Gastrocnemius medialis (tissue), 4 donors: ENCODE measurements at regions not wholly inside any gene's neighbourhood (a gene's known extent, or its start where the extent isn't known, plus 50 kb on each side); places are given as distances from the start of the nearest gene placed in this dataset.

ENCODE experiments used
- POLR2A ChIP-seq, 2 donors: fragments of 450-650 bp; IDR thresholded peaks; one replicate each; pipeline ENCODE4 v1.6.1; 2017; ENCODE audit warnings: antibody characterized with exemption in 2 of 2, mild to moderate bottlenecking in 2 of 2, moderate library complexity in 2 of 2
- TF ChIP-seq, protein P1 (sequence below), 5 experiments: fragments of 450-650 bp in 3 of 5; fragments of 200-600 bp in 2 of 5; sonication (generic) in 2 of 5; IDR thresholded peaks in 4 of 5; conservative IDR thresholded peaks in 1 of 5; 1 replicate in 4 of 5; 2 replicates in 1 of 5; pipeline ENCODE4 v1.5.1; 2016 to 2019; ENCODE audit warnings: antibody characterized with exemption in 5 of 5, mild to moderate bottlenecking in 3 of 5, moderate library complexity in 3 of 5

DNA sequence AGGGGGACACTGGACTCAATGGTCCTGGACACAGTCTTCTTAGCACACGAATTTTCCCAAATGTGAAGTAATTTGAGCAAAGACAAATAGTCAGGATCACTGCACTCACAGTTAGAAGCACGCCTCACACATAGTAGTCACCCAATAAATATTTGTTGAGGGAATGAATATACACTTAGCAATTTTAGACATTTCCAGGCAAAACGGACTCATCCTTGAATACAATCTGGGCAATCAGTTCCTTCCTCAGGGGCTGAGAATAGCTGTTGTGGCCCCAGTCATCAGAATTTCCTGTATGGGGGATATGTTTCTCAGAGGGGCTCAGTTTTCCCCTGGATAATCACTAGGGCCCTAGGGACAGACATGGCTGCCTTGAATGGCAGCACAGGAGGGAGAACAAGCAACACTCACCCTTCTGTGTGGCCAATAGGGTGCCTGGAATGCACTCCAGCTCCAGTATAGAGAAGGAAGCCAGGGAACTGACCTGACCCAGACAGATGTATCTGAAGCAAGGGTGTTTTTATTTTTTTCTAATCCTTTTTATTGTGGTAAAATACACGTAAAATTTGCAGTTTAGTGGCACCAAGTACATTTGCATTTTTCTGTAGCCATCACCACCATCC lies 282.7 kb upstream of the ZNF32 start:
- TF ChIP-seq, protein P1, sequence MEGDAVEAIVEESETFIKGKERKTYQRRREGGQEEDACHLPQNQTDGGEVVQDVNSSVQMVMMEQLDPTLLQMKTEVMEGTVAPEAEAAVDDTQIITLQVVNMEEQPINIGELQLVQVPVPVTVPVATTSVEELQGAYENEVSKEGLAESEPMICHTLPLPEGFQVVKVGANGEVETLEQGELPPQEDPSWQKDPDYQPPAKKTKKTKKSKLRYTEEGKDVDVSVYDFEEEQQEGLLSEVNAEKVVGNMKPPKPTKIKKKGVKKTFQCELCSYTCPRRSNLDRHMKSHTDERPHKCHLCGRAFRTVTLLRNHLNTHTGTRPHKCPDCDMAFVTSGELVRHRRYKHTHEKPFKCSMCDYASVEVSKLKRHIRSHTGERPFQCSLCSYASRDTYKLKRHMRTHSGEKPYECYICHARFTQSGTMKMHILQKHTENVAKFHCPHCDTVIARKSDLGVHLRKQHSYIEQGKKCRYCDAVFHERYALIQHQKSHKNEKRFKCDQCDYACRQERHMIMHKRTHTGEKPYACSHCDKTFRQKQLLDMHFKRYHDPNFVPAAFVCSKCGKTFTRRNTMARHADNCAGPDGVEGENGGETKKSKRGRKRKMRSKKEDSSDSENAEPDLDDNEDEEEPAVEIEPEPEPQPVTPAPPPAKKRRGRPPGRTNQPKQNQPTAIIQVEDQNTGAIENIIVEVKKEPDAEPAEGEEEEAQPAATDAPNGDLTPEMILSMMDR (IDR thresholded peaks at IDR 0.05 in 4 of 5, conservative IDR thresholded peaks at IDR 0.05 in 1 of 5): no peak
- TF ChIP-seq POLR2A (IDR thresholded peaks at IDR 0.05): no peak
